C4-2B (cell line): ENCODE measurements at regions not wholly inside any gene's neighbourhood (a gene's known extent, or its start where the extent isn't known, plus 50 kb on each side); places are given as distances from the start of the nearest gene placed in this dataset.

Experiments used
- CTCF ChIP-seq: fragments of 450-650 bp; conservative IDR thresholded peaks from 2 replicates; pipeline ENCODE4 v1.5.1; 2017; ENCODE audit warnings: mild to moderate bottlenecking
- ZFX ChIP-seq: fragments of 450-650 bp; IDR thresholded peaks from 2 replicates; pipeline ENCODE4 v1.6.1; 2017

GRCh38 chr1:78833491-78833890 is 173.0 kb downstream of the ADGRL4 start:
- no peak for TF ChIP-seq CTCF
- no peak for TF ChIP-seq ZFX
